GM18873 (cell line): ENCODE measurements at regions not wholly inside any gene's neighbourhood (a gene's known extent, or its start where the extent isn't known, plus 50 kb on each side); places are given as distances from the start of the nearest gene placed in this dataset.

Experiments
- ATAC-seq: cut with Tn5 transposase; IDR thresholded peaks from one replicate; pipeline ENCODE4 v1.9.1; 2021; ENCODE audit warnings: mild to moderate bottlenecking, moderate library complexity, moderate number of reproducible peaks; ENCODE audit not compliant: unreplicated experiment, low FRiP score

GRCh38 chr13:47036294-47037008, 139.6 kb upstream of the HTR2A start:
- peak; percentile 99 for ATAC-seq

- no peak for ATAC-seq
Observed at GRCh38 chr13:47033216-47033615, 136.4 kb upstream of the HTR2A start.

GRCh38 chr13:47027780-47028437, 131.1 kb upstream of the HTR2A start:
- ATAC-seq, result no peak

- no peak for ATAC-seq
Observed at GRCh38 chr13:47025791-47026447, 129.1 kb upstream of the HTR2A start.

GRCh38 chr13:47019977-47020376, 123.1 kb upstream of the HTR2A start:
- no peak for ATAC-seq

- ATAC-seq, result no peak
Observed at GRCh38 chr13:47017476-47017875, 120.6 kb upstream of the HTR2A start.

- ATAC-seq, result no peak
Observed at GRCh38 chr13:47008318-47008717, 111.5 kb upstream of the HTR2A start.

GRCh38 chr13:47005756-47006414, 109.0 kb upstream of the HTR2A start:
- ATAC-seq, result no peak

GRCh38 chr13:47004540-47004939, 107.7 kb upstream of the HTR2A start:
- ATAC-seq, result no peak

GRCh38 chr13:47004027-47004426, 107.2 kb upstream of the HTR2A start:
- no peak for ATAC-seq

- ATAC-seq, result no peak
Observed at GRCh38 chr13:47000165-47000564, 103.3 kb upstream of the HTR2A start.

- peak; percentile 18 for ATAC-seq
Observed at GRCh38 chr13:46996316-46997030, 99.6 kb upstream of the HTR2A start.

- peak; percentile 73 for ATAC-seq
Observed at GRCh38 chr13:46995874-46996273, 99.0 kb upstream of the HTR2A start.

- ATAC-seq, result no peak
Observed at GRCh38 chr13:46994492-46994891, 97.6 kb upstream of the HTR2A start.

GRCh38 chr13:46992383-46992952, 95.6 kb upstream of the HTR2A start:
- no peak for ATAC-seq

GRCh38 chr13:46983881-46984280, 87.0 kb upstream of the HTR2A start:
- ATAC-seq, result peak; percentile 82

GRCh38 chr13:46982856-46983582, 86.2 kb upstream of the HTR2A start:
- ATAC-seq, result peak; percentile 94

- ATAC-seq, result no peak
Observed at GRCh38 chr13:46975173-46975572, 78.3 kb upstream of the HTR2A start.

GRCh38 chr13:46968450-46968849, 71.6 kb upstream of the HTR2A start:
- no peak for ATAC-seq
